ENCODE measurements at regions not wholly inside any gene's neighbourhood (a gene's known extent, or its start where the extent isn't known, plus 50 kb on each side); places are given as distances from the start of the nearest gene placed in this dataset.

DNA sequence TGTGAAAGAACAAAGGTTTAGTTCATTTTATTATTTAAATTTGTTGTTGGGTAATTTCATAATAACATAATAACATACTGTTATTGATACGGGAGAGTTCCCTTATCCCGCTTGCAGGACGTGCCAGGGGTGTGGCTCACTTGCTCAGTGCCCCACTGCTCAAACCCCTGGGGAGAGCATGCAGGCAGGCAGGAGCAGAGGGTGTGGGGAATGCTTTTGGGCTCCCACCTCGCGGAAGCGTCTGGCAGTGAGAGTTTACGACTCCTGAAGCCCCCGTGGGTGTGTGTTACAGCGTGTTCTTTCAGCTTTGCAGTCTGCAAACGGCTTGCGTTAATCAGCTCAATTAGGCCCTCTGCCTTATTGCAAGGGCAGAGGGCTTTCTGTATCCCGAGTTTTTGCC lies 675.9 kb downstream of the SEMA5A start:
- no peaks in the 10 kb centered on the region for H3K36me3 Mint-ChIP-seq (ENCODE audit: low read depth)
- H3K4me1 Mint-ChIP-seq: no peaks in the 10 kb centered on the region
- no peak overlapping the region for H3K27ac Mint-ChIP-seq
- H3K27me3 Mint-ChIP-seq: no peaks in the 10 kb centered on the region
- H3K9me3 Mint-ChIP-seq: peaks cover 8% of the 10 kb centered on the region
- no peak overlapping the region for H3K4me3 Mint-ChIP-seq
- ATAC-seq (replicated peaks): no peak

DNA sequence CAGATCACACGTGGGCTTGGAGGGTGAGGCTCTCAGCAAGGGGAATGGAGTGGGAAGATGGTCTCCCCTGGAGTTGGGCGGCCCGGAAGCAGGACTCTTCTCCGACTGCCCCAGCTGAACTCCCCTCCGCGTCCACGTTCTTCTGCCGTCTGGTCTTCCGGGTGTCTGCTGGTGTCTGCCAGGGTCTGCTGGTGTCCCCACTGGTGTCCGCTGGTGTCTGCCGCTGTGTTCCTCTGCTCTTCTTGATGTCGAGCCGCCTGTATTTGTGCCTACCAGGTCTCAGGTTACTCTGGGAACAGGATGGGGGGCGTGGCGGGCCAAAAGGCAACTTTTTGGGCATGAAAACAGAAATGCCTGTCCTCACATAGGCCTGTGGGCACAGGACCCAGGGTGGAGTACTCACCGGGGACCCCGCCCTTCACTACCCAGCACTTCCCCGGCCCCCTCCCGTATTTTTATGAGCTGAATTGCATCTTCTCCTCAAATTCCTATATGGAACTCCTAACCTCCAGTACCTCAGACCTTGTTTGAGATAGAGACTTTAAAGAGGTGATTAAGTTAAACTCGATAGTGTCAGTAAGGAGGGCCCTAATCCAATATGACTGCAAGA lies 675.4 kb downstream of the SEMA5A start:
- Mint-ChIP-seq H3K36me3 (ENCODE audit: low read depth) (no peaks in the 10 kb centered on the region), H3K9me3 (peaks cover 10% of the 10 kb centered on the region), H3K27me3 (no peaks in the 10 kb centered on the region), H3K4me1 (no peaks in the 10 kb centered on the region), H3K27ac (no peak overlapping the region), H3K4me3 (no peak overlapping the region)
- ATAC-seq (replicated peaks): no peak

DNA sequence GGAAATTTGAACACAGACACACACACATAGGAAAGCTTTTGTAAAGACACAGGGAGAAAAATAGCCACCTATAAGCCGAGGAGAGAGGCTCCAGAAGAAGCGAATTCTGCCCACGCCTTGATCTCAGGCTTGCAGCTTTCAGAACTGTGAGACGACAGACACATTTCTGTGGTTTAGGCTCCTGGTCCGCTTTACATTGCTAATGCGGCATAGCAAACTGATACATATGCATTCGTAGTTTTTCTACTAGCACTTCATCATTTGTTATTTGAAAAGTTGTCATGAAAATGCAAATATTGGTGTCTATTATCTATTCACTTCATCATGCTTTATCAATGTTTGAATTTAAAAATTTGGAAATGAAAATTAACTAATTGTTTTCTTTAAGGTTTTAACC lies 674.9 kb downstream of the SEMA5A start:
- Mint-ChIP-seq H3K4me3 (no peak overlapping the region), H3K27me3 (no peaks in the 10 kb centered on the region), H3K4me1 (no peaks in the 10 kb centered on the region), H3K27ac (no peak overlapping the region), H3K9me3 (peaks cover 11% of the 10 kb centered on the region), H3K36me3 (ENCODE audit: low read depth) (no peaks in the 10 kb centered on the region)
- ATAC-seq (replicated peaks): no peak

DNA sequence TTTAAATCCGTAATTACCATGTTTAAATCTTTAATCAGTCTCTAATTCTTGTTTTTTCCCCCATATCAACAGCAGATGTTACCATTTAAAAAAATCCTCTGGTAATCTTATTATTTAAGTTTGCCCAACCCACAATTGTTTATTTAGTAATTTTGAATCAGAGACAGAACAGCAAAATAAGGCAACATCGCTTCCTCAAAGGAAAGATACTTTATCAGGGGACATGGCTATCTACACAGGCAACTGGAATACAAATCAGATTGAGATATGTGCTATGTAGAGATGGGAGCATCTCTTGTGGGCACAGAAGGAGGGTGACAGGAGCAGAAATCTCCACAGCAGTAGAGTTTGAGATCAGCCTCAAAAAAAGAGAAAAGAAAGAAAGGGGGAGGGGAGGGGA lies 674.4 kb downstream of the SEMA5A start:
- Mint-ChIP-seq H3K36me3 (ENCODE audit: low read depth) (no peaks in the 10 kb centered on the region), H3K4me3 (no peak overlapping the region), H3K27ac (no peak overlapping the region), H3K27me3 (no peaks in the 10 kb centered on the region), H3K4me1 (no peaks in the 10 kb centered on the region), H3K9me3 (peaks cover 13% of the 10 kb centered on the region)
- ATAC-seq (replicated peaks): no peak

DNA sequence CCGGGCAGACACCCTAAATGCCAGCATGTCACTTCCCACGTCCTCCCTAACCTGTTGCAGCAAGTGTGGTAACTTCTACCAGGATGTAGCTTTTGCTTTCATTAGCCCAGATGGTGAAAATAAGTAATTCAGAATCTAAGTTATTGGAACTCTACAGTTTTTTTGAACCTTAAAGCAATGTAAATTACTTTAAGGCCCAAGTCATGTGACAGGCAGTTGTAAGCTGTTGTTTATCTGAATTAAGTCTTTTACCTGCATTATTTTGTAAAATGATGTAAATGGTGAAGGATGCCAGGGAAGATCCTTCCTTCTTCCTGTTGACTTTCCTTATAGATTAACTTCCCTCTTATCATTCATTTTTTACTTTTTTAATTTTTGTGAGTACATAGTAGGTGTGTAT lies 670.2 kb downstream of the SEMA5A start:
- Mint-ChIP-seq H3K36me3 (ENCODE audit: low read depth) (no peaks in the 10 kb centered on the region), H3K4me1 (no peaks in the 10 kb centered on the region), H3K27me3 (no peaks in the 10 kb centered on the region), H3K27ac (no peak overlapping the region), H3K4me3 (no peak overlapping the region), H3K9me3 (peaks cover 11% of the 10 kb centered on the region)
- ATAC-seq (replicated peaks): no peak

DNA sequence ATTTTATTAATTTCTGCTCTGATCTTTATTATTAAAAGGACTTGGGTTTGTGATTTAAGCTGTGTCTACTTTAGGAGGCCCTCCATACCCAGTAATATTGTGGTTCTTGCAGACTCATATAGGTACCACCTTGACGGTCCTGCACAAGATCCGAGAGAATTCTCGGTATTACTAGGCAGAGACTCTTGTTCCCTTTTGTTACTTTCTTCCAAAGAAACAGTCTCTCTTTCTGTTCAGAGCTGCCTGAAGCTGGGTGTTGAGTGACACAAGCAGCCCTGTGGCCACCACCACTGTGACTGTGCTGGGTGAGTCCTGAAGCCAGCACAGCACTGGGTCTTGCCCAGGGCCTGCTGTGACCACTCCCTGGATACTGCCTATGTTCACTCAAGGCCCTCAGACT lies 666.6 kb downstream of the SEMA5A start:
- Mint-ChIP-seq H3K27me3 (no peaks in the 10 kb centered on the region), H3K4me3 (no peak overlapping the region), H3K36me3 (ENCODE audit: low read depth) (no peaks in the 10 kb centered on the region), H3K4me1 (no peaks in the 10 kb centered on the region), H3K27ac (no peak overlapping the region), H3K9me3 (peaks cover 15% of the 10 kb centered on the region)
- no peak for ATAC-seq (replicated peaks)

DNA sequence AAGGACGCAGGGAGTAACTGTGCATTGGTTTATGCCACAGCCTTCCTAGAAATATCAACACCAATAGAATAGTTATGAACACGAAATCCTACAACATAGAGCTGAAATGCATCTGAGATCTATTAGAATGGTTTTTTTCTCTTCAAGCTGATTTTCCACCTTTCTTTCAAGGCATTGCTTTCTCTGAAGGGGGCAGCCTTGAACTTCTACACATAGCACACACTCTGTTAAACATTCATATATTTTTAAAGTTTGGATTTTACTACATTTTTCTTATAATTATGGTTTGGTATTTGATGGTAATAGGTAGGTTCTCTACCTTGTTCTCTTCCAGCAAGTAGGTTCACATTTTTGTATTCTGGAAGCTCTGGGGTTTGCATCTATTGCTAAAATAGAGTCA lies 661.8 kb downstream of the SEMA5A start:
- Mint-ChIP-seq H3K9me3 (peaks cover 9% of the 10 kb centered on the region), H3K4me3 (no peak overlapping the region), H3K4me1 (no peaks in the 10 kb centered on the region), H3K27ac (no peak overlapping the region), H3K27me3 (no peaks in the 10 kb centered on the region), H3K36me3 (ENCODE audit: low read depth) (no peaks in the 10 kb centered on the region)
- no peak for ATAC-seq (replicated peaks)

DNA sequence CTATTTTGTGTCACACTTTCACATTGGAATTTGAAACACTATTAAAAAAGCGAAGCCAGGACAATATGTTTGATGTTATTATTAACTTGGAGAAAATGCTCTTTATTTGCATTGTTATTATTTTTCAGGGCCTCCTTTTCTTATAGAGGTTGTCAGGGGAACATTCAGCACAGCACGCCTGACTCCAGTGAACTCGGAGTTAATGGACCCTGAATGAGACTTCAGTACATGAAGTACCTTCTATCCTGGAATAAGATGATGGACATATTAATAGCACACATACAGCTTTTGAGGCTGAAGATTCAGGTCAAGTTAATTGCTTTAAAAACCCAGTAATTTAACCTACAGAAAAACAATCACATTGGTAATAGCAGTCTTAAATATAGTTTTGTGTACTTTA lies 652.9 kb downstream of the SEMA5A start:
- H3K4me3 Mint-ChIP-seq: no peak overlapping the region
- no peaks in the 10 kb centered on the region for H3K4me1 Mint-ChIP-seq
- H3K27ac Mint-ChIP-seq: no peak overlapping the region
- H3K36me3 Mint-ChIP-seq (ENCODE audit: low read depth): no peaks in the 10 kb centered on the region
- peaks cover 17% of the 10 kb centered on the region for H3K9me3 Mint-ChIP-seq
- H3K27me3 Mint-ChIP-seq: no peaks in the 10 kb centered on the region
- ATAC-seq (replicated peaks): no peak

DNA sequence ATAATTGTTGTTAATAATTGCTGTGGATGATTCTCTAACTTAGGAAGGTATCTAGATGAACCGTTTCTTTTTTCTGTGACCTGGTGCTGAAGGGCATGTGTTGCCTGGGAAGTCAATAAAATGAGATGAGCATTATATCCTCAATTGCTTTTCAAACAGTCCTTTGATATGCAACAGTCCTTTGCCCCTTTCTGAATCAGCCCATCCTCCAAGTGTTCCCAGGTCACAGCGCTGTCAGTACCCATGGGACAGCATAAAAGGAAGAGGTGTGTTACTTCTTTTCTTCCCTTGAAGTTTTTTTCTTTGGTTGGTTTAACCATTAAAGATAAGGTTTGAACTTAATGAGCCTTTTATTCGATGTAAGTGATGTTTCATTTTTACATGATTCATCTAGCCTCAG lies 651.8 kb downstream of the SEMA5A start:
- Mint-ChIP-seq H3K27ac (no peak overlapping the region), H3K4me3 (no peak overlapping the region), H3K36me3 (ENCODE audit: low read depth) (no peaks in the 10 kb centered on the region), H3K9me3 (peaks cover 17% of the 10 kb centered on the region), H3K4me1 (no peaks in the 10 kb centered on the region), H3K27me3 (no peaks in the 10 kb centered on the region)
- ATAC-seq (replicated peaks): no peak

DNA sequence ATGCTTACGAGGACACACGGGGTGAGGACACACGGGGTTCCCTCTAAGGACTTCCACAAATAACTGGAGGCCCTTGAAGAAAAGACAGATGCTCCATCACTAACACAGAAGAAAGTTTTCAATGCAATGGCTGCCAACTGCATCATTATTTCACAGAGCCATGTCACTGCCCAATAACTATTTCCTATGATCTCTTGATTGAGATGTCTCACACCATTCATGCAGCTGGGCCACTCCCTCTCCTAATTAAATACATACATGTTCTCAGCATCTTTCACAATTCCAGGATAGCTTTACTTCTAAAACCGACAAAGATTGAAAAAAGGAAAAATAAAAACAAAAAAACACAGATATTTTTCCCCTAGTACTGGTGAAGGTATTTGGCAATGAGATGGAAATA lies 650.8 kb downstream of the SEMA5A start:
- Mint-ChIP-seq H3K9me3 (peaks cover 21% of the 10 kb centered on the region), H3K4me3 (no peak overlapping the region)
- ATAC-seq (replicated peaks): no peak

DNA sequence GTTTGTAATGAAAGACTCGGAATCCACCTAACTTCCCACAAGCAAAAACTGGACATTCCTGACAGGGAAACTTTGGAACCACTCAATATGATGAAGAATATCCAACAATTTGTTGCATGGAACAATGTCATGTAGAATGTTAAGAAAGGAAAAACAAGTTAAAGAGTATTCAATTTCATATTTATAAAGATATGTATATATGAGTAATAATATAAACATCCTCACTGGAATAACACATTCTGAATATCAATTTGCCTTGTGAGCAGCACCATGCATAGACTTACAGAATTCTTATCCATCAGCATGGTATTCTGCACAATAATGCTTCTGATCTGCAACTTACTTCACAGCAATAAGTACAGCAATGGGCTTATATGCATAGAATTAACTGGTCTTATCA lies 650.3 kb downstream of the SEMA5A start:
- Mint-ChIP-seq H3K27ac (no peak overlapping the region), H3K4me3 (no peak overlapping the region), H3K9me3 (peaks cover 21% of the 10 kb centered on the region), H3K4me1 (no peaks in the 10 kb centered on the region), H3K36me3 (ENCODE audit: low read depth) (no peaks in the 10 kb centered on the region), H3K27me3 (no peaks in the 10 kb centered on the region)
- no peak for ATAC-seq (replicated peaks)

More for the DNA sequence above, 650.8 kb downstream of the SEMA5A start:
- Mint-ChIP-seq H3K27me3 (no peaks in the 10 kb centered on the region), H3K27ac (no peak overlapping the region), H3K4me1 (no peaks in the 10 kb centered on the region), H3K36me3 (ENCODE audit: low read depth) (no peaks in the 10 kb centered on the region)

DNA sequence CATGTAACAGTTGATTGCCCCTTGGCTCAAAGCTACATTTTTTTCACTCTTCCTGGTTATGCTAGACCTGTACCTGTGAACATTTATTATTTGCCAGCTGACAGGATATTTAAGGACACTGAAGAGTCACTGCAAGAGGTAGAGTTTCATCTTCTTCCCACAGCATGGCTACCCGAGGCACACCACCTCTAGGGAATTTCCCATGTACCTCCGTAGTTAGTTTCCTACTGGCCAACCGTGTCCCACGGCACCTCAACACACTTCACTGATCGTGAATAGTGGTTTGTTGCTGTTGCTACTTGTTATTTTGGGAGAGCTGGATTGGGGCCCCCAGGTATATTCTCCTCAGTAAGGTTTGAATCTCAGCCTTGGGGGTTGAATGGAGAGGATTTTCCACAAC lies 648.6 kb downstream of the SEMA5A start:
- no peaks in the 10 kb centered on the region for H3K4me1 Mint-ChIP-seq
- no peak overlapping the region for H3K4me3 Mint-ChIP-seq
- H3K27ac Mint-ChIP-seq: no peak overlapping the region
- ATAC-seq (replicated peaks): no peak
- no peaks in the 10 kb centered on the region for H3K36me3 Mint-ChIP-seq (ENCODE audit: low read depth)
- peaks cover 19% of the 10 kb centered on the region for H3K9me3 Mint-ChIP-seq
- H3K27me3 Mint-ChIP-seq: no peaks in the 10 kb centered on the region

DNA sequence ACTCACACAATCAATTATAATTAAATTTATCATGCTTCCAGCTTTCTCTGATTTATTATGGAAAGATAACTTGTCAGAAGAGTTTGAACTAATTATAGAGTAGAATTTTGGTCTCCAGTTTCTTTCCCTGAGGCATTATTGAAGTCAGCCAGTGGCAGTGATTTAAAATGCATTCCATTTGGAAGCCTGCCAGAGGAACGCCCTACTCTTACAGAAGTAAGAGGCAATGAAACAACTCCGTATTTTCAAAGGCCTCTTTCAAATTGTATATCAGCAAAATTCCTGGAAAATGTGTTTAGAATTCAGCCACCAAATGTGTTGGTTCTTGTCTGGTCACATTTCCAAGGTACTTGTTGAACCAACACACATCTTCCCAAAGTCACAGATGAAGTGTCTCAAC lies 640.9 kb downstream of the SEMA5A start:
- no peaks in the 10 kb centered on the region for H3K27me3 Mint-ChIP-seq
- H3K27ac Mint-ChIP-seq: no peak overlapping the region
- no peak overlapping the region for H3K4me3 Mint-ChIP-seq
- no peaks in the 10 kb centered on the region for H3K36me3 Mint-ChIP-seq (ENCODE audit: low read depth)
- H3K4me1 Mint-ChIP-seq: no peaks in the 10 kb centered on the region
- H3K9me3 Mint-ChIP-seq: peaks cover 23% of the 10 kb centered on the region
- ATAC-seq (replicated peaks): no peak

DNA sequence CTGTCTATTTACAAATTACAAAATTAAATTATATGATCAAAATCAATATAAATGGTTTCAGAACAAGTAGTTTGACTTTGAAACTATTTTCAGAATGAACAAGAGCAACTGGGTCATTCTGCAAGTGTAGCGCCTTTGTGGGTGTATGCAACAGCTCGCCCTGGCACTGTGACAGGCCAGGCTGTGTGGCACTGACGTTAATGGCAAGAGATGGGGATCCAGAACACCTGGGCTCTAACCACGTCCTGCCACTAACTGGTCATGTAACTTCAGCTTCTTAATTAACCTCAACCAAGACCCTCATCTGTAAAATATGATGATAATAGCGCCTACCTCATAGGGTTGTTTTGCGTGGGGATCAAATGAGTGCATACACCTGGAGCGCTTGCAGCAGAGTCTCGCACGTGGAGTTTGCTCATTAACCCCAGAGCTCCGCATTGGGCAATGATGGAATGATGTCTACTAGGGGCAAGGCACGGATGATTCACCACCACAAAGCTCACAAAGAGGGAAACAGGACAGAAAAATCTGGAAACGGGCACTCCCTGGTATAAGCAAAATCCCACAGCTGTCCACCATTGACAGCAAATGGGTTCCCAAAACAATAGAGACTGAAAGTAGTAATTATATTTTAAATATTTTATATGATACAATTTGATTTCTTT lies 639.4 kb downstream of the SEMA5A start:
- no peak for ATAC-seq (replicated peaks)
- H3K9me3 Mint-ChIP-seq: peaks cover 23% of the 10 kb centered on the region
- no peaks in the 10 kb centered on the region for H3K27me3 Mint-ChIP-seq
- H3K4me3 Mint-ChIP-seq: no peak overlapping the region
- no peak overlapping the region for H3K27ac Mint-ChIP-seq
- no peaks in the 10 kb centered on the region for H3K4me1 Mint-ChIP-seq
- no peaks in the 10 kb centered on the region for H3K36me3 Mint-ChIP-seq (ENCODE audit: low read depth)

DNA sequence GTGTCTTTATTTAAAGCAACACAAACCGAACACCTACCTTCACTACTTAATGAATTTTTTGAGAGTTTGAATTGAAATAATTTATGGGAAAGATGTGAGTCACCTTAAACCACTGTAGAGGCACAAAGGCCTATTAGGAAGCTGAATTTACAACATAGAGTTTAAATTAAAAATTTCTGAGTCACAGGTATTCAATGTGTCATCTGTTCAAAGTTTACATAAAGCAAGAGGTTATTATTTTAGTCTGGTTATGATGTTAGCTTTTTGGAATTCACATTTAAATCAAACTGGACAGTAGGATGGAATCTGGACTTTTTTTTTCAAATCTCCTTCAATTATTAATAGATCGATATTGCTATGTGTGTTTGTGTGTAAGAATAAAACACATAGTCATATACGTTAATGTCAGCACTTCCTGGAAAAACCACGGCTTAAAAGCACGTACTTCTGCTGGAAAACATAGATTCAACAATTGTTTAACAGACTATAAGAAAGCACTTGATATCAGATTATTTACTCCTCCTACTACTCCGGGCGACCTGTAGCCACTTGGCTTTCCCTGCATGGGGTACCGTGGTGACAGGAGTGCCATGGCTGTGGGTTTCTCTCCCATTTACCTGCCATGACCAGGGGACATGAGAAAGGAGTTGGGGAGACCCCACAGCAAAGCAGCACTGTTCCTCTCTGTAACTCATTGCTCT lies 638.6 kb downstream of the SEMA5A start:
- Mint-ChIP-seq H3K4me1 (no peaks in the 10 kb centered on the region), H3K27me3 (no peaks in the 10 kb centered on the region), H3K27ac (no peak overlapping the region), H3K9me3 (peaks cover 23% of the 10 kb centered on the region), H3K4me3 (no peak overlapping the region), H3K36me3 (ENCODE audit: low read depth) (no peaks in the 10 kb centered on the region)
- ATAC-seq (replicated peaks): no peak
